ENCODE measurements at regions not wholly inside any gene's neighbourhood (a gene's known extent, or its start where the extent isn't known, plus 50 kb on each side); places are given as distances from the start of the nearest gene placed in this dataset.

GRCh38 chr6:23262864-23263263 is 693.5 kb downstream of the HDGFL1 start:
- DNase-seq = no peak

GRCh38 chr6:23265270-23265669 is 695.9 kb downstream of the HDGFL1 start:
- DNase-seq = no peak

GRCh38 chr6:23266536-23266935 is 697.2 kb downstream of the HDGFL1 start:
- no peak for DNase-seq

GRCh38 chr6:23267651-23268050 is 698.3 kb downstream of the HDGFL1 start:
- DNase-seq = no peak

GRCh38 chr6:23268348-23268747 is 699.0 kb downstream of the HDGFL1 start:
- no peak for DNase-seq

GRCh38 chr6:23269436-23269835 is 700.1 kb downstream of the HDGFL1 start:
- DNase-seq = no peak

- no peak for DNase-seq
Observed at GRCh38 chr6:23272536-23272935, 703.2 kb downstream of the HDGFL1 start.

- DNase-seq = no peak
Observed at GRCh38 chr6:23277521-23278179, 708.3 kb downstream of the HDGFL1 start.

GRCh38 chr6:23278180-23278532 is 708.8 kb downstream of the HDGFL1 start:
- no peak for DNase-seq

- DNase-seq = no peak
Observed at GRCh38 chr6:23280437-23280836, 711.1 kb downstream of the HDGFL1 start.

GRCh38 chr6:23282252-23283021 is 713.1 kb downstream of the HDGFL1 start:
- DNase-seq = no peak

- DNase-seq = no peak
Observed at GRCh38 chr6:23293653-23294052, 724.3 kb downstream of the HDGFL1 start.

- DNase-seq = no peak
Observed at GRCh38 chr6:23301556-23301955, 732.2 kb downstream of the HDGFL1 start.

GRCh38 chr6:23302514-23302913 is 733.1 kb downstream of the HDGFL1 start:
- DNase-seq = no peak

GRCh38 chr6:23305325-23305943 is 736.1 kb downstream of the HDGFL1 start:
- DNase-seq = no peak

- no peak for DNase-seq
Observed at GRCh38 chr6:23306251-23306950, 737.0 kb downstream of the HDGFL1 start.

- no peak for DNase-seq
Observed at GRCh38 chr6:23307516-23307915, 738.1 kb downstream of the HDGFL1 start.

- no peak for DNase-seq
Observed at GRCh38 chr6:23308166-23308565, 738.8 kb downstream of the HDGFL1 start.

GRCh38 chr6:23311211-23311610 is 741.8 kb downstream of the HDGFL1 start:
- DNase-seq = no peak

- DNase-seq = no peak
Observed at GRCh38 chr6:23316131-23316530, 746.8 kb downstream of the HDGFL1 start.

- DNase-seq = no peak
Observed at GRCh38 chr6:23316931-23317330, 747.6 kb downstream of the HDGFL1 start.

- no peak for DNase-seq
Observed at GRCh38 chr6:23319582-23319981, 750.2 kb downstream of the HDGFL1 start.

GRCh38 chr6:23320471-23321015 is 751.2 kb downstream of the HDGFL1 start:
- DNase-seq = no peak
